ENCODE measurements at regions not wholly inside any gene's neighbourhood (a gene's known extent, or its start where the extent isn't known, plus 50 kb on each side); places are given as distances from the start of the nearest gene placed in this dataset.

- DNase-seq (ENCODE audit: low spot score): no peak
- no peaks in the 10 kb centered on the region for H3K36me3 ChIP-seq (ENCODE audit: low read depth)
- H3K4me3 ChIP-seq (ENCODE audit: severe bottlenecking): no peak overlapping the region
- ATAC-seq (ENCODE audit: low read depth): no peak
- H3K4me1 ChIP-seq (ENCODE audit: insufficient read depth, poor library complexity, severe bottlenecking): no peaks in the 10 kb centered on the region
- no peaks in the 10 kb centered on the region for H3K27me3 ChIP-seq (ENCODE audit: insufficient read depth, poor library complexity, severe bottlenecking)
- no peak for TF ChIP-seq CTCF (IDR thresholded peaks at IDR 0.05; ENCODE audit: poor library complexity, severe bottlenecking)
- no peaks in the 10 kb centered on the region for H3K9me3 ChIP-seq (ENCODE audit: severe bottlenecking)
- no peak overlapping the region for H3K27ac ChIP-seq (ENCODE audit: poor library complexity, severe bottlenecking)
Measured at GRCh38 chr4:124883632-124884031, 171.1 kb upstream of the ANKRD50 start.

- no peak overlapping the region for H3K4me3 ChIP-seq (ENCODE audit: severe bottlenecking)
- H3K27ac ChIP-seq (ENCODE audit: poor library complexity, severe bottlenecking): no peak overlapping the region
- peaks cover 6% of the 10 kb centered on the region for H3K9me3 ChIP-seq (ENCODE audit: severe bottlenecking)
- no peaks in the 10 kb centered on the region for H3K36me3 ChIP-seq (ENCODE audit: low read depth)
- no peak for TF ChIP-seq CTCF (IDR thresholded peaks at IDR 0.05; ENCODE audit: poor library complexity, severe bottlenecking)
- no peaks in the 10 kb centered on the region for H3K27me3 ChIP-seq (ENCODE audit: insufficient read depth, poor library complexity, severe bottlenecking)
- H3K4me1 ChIP-seq (ENCODE audit: insufficient read depth, poor library complexity, severe bottlenecking): no peaks in the 10 kb centered on the region
- DNase-seq (ENCODE audit: low spot score) (no peak), ATAC-seq (ENCODE audit: low read depth) (no peak)
Measured at GRCh38 chr4:124879195-124879594, 166.7 kb upstream of the ANKRD50 start.

GRCh38 chr4:124874172-124874450 lies 161.6 kb upstream of the ANKRD50 start:
- Histone ChIP-seq H3K27ac (ENCODE audit: poor library complexity, severe bottlenecking) (no peak overlapping the region), H3K9me3 (ENCODE audit: severe bottlenecking) (peaks cover 6% of the 10 kb centered on the region), H3K36me3 (ENCODE audit: low read depth) (no peaks in the 10 kb centered on the region), H3K4me3 (ENCODE audit: severe bottlenecking) (no peak overlapping the region), H3K27me3 (ENCODE audit: insufficient read depth, poor library complexity, severe bottlenecking) (no peaks in the 10 kb centered on the region), H3K4me1 (ENCODE audit: insufficient read depth, poor library complexity, severe bottlenecking) (no peaks in the 10 kb centered on the region)
- TF ChIP-seq CTCF (IDR thresholded peaks at IDR 0.05; ENCODE audit: poor library complexity, severe bottlenecking): no peak
- DNase-seq (ENCODE audit: low spot score) (no peak), ATAC-seq (ENCODE audit: low read depth) (no peak)

- Histone ChIP-seq H3K4me1 (ENCODE audit: insufficient read depth, poor library complexity, severe bottlenecking) (no peaks in the 10 kb centered on the region), H3K36me3 (ENCODE audit: low read depth) (no peaks in the 10 kb centered on the region), H3K4me3 (ENCODE audit: severe bottlenecking) (no peak overlapping the region), H3K27me3 (ENCODE audit: insufficient read depth, poor library complexity, severe bottlenecking) (no peaks in the 10 kb centered on the region), H3K9me3 (ENCODE audit: severe bottlenecking) (peaks cover 6% of the 10 kb centered on the region), H3K27ac (ENCODE audit: poor library complexity, severe bottlenecking) (no peak overlapping the region)
- no peak for ATAC-seq (ENCODE audit: low read depth)
- no peak for DNase-seq (ENCODE audit: low spot score)
- no peak for TF ChIP-seq CTCF (IDR thresholded peaks at IDR 0.05; ENCODE audit: poor library complexity, severe bottlenecking)
Measured at GRCh38 chr4:124873361-124874171, 161.0 kb upstream of the ANKRD50 start.

- Histone ChIP-seq H3K36me3 (ENCODE audit: low read depth) (no peaks in the 10 kb centered on the region), H3K27ac (ENCODE audit: poor library complexity, severe bottlenecking) (no peak overlapping the region), H3K9me3 (ENCODE audit: severe bottlenecking) (peaks cover 6% of the 10 kb centered on the region), H3K27me3 (ENCODE audit: insufficient read depth, poor library complexity, severe bottlenecking) (no peaks in the 10 kb centered on the region), H3K4me3 (ENCODE audit: severe bottlenecking) (no peak overlapping the region), H3K4me1 (ENCODE audit: insufficient read depth, poor library complexity, severe bottlenecking) (peaks cover 3% of the 10 kb centered on the region)
- ATAC-seq (ENCODE audit: low read depth): no peak
- TF ChIP-seq CTCF (IDR thresholded peaks at IDR 0.05; ENCODE audit: poor library complexity, severe bottlenecking): no peak
- DNase-seq (ENCODE audit: low spot score): no peak
Measured at GRCh38 chr4:124872659-124873058, 160.1 kb upstream of the ANKRD50 start.

Measured in RWPE2 (cell line).